ENCODE measurements at regions not wholly inside any gene's neighbourhood (a gene's known extent, or its start where the extent isn't known, plus 50 kb on each side); places are given as distances from the start of the nearest gene placed in this dataset.

DNA sequence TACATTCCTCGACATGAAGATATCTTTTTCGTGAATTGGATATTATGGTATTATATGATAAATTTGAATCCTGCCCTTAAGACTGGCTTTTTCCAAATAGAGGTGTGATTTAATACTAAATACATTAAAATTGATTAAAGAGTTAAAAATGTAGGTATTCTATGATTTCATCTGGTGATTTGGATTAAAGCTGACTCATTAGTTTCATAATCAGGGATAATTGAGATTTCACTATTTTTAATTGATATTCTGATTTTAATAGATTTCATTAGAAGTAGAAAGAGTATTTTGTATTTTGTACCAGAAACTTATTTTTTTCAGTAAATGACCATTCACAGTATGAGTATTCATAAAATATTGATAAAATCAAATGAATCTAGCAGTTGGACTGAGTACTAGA, 524.1 kb downstream of the PLCL1 start:
- ChIA-PET POLR2A (no interaction called here), CTCF (no interaction called here)
- Mint-ChIP-seq H3K27ac (no peak overlapping the region), H3K4me1 (peaks cover 25% of the 10 kb centered on the region), H3K27me3 (peaks cover 41% of the 10 kb centered on the region), H3K9me3 (no peaks in the 10 kb centered on the region), H3K36me3 (ENCODE audit: low read depth) (peaks cover 4% of the 10 kb centered on the region), H3K4me3 (no peak overlapping the region)
- DNase-seq: no peak

DNA sequence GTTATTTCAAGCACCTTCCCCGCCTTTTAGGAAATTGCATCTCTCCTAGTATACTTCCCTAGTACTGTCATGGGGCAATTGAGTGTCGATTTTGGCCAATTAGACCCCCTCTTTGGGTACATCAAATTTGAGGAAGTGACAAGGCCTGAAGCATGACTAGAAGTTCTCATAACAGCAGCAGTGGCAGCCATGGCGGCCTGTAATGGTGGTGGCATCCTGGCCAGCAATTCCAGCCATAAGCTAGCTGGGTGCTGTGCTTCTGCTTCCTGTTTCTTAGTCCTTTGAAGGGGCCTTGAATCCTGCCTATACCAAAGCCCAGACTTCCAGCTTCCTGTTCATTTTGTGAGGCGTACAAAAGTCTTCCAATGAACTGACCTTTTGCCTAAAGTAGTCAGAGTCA, 523.1 kb downstream of the PLCL1 start:
- no peak overlapping the region for H3K4me3 Mint-ChIP-seq
- H3K9me3 Mint-ChIP-seq: no peaks in the 10 kb centered on the region
- ChIA-PET POLR2A (no interaction called here), CTCF (no interaction called here)
- peaks cover 4% of the 10 kb centered on the region for H3K36me3 Mint-ChIP-seq (ENCODE audit: low read depth)
- H3K27ac Mint-ChIP-seq: no peak overlapping the region
- peaks cover 39% of the 10 kb centered on the region for H3K27me3 Mint-ChIP-seq
- peaks cover 25% of the 10 kb centered on the region for H3K4me1 Mint-ChIP-seq
- DNase-seq: no peak

DNA sequence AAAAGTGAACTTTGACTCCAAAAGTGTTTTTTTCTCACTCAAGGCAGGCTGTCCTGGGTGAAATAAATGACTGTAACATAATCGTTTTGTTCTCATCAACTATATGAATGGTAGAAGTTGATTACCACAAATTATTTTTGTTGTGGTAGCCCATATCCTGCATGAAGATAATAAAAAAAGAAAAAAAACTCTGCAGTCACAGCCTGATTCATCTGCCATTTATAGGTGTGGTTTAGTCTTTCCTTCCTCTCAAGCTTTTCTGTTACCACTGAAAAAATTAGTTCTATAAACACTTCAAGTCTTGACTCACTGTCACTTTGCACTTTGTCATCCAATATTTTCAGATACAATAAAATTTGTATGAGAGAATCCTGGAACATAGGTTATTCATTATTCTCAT, 522.0 kb downstream of the PLCL1 start:
- Mint-ChIP-seq H3K36me3 (ENCODE audit: low read depth) (peaks cover 4% of the 10 kb centered on the region), H3K27me3 (peaks cover 44% of the 10 kb centered on the region), H3K4me1 (peaks cover 25% of the 10 kb centered on the region), H3K4me3 (no peak overlapping the region), H3K27ac (peak overlapping the region; percentile 58), H3K9me3 (no peaks in the 10 kb centered on the region)
- ChIA-PET CTCF (no interaction called here), POLR2A (no interaction called here)
- DNase-seq: no peak

DNA sequence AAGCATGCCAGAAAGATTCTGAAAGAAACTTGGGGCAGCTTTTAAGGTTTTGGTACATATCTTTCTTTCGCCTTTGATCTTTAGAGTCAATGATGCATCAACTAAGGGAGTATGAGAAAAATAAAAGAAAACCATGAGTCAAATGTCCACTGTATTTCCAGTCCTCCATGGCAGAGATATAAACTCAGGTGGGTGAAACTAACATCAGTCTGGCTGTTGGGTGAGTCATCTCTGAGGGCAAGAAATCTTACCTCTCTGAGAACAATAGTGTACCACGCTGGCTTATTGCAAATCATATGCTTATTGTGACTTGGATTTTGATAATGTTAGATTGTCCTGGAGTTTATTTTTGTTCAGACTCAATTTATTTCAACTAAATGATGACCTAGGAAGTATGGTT, 521.0 kb downstream of the PLCL1 start:
- H3K4me1 Mint-ChIP-seq: peaks cover 25% of the 10 kb centered on the region
- ChIA-PET POLR2A (no interaction called here), CTCF (no interaction called here)
- no peaks in the 10 kb centered on the region for H3K9me3 Mint-ChIP-seq
- H3K27ac Mint-ChIP-seq: no peak overlapping the region
- H3K36me3 Mint-ChIP-seq (ENCODE audit: low read depth): peaks cover 4% of the 10 kb centered on the region
- DNase-seq: no peak
- no peak overlapping the region for H3K4me3 Mint-ChIP-seq
- peaks cover 45% of the 10 kb centered on the region for H3K27me3 Mint-ChIP-seq

DNA sequence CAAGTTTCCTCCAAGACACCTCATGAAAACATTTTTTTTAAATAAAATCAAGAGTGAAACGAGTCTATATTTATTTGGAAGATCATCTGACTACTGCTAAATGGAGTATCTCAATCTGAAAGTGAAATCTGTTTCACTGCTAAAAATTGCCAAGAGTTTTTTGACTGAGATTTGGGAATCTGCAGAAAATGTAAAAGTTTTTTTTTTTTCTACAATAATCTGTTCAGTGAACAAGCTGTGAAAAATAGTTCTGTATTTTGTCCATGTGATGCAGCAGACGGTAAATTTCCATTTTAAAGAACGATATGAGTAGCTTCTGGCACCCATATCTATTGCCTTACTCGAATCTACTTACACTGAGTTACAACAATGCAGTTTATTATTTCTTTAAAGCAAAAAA, 519.7 kb downstream of the PLCL1 start:
- Mint-ChIP-seq H3K4me1 (peaks cover 25% of the 10 kb centered on the region), H3K9me3 (no peaks in the 10 kb centered on the region), H3K27ac (no peak overlapping the region), H3K4me3 (no peak overlapping the region), H3K27me3 (peaks cover 48% of the 10 kb centered on the region), H3K36me3 (ENCODE audit: low read depth) (peaks cover 4% of the 10 kb centered on the region)
- DNase-seq: no peak
- ChIA-PET CTCF (interaction anchor here (0.7 to 1.4 kb wide), 5 partner anchors 8 to 616 kb away, joined by 3 to 5 read pairs (median 3); no protein-coding TSS in a partner anchor), POLR2A (no interaction called here)

DNA sequence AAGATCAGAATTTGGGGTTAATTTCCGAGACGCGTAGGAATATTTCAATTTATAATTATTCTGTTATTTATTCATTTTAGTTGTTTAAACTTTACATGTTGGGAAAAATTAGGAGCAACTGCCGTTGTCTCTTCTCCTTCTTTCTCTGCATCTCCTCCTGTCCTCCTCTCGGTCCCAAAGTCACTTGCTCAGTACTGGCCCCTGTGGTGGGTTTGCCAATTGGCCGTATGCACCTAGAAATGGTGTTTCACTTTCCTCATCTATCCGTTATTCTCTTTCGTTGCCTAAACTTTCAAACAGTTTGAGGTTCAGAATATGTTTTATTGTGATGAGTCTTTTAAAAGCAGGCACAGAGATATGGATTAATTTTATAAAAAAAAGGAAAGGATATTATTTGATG, 517.9 kb downstream of the PLCL1 start:
- ChIA-PET POLR2A (no interaction called here), CTCF (interaction anchor here (1.5 kb wide), 1 partner anchor 13 kb away, joined by 6 read pairs; no protein-coding TSS in a partner anchor)
- H3K4me3 Mint-ChIP-seq: no peak overlapping the region

DNA sequence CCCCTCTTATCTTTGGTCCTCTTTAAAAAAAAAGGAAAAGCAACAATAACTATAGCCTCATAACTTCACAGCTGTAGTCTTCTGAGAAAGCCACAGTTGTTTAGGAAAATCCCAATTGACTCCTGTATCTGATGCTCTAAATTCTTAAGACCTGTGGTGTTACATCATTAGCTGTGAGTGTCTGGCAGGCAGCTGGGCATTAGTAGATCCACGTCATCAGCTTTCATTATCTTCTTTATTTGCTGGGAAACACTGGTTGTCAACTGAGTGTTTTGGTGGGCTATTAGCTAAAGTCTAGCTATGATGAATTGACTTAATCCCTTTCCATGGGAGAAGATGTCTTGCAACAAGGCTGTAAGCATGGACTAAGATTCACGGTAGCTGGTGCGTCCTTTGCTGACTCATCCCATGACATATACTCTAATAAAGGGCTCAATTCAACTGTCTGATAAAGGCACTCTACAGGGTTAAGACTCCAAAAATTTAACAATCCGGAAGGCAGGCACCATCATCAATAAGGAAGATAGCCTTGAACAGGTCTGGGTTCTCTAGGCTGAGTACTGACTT, 517.2 kb downstream of the PLCL1 start:
- Mint-ChIP-seq H3K27ac (no peak overlapping the region), H3K9me3 (no peaks in the 10 kb centered on the region), H3K36me3 (ENCODE audit: low read depth) (no peaks in the 10 kb centered on the region), H3K4me3 (no peak overlapping the region), H3K4me1 (peaks cover 13% of the 10 kb centered on the region), H3K27me3 (peaks cover 52% of the 10 kb centered on the region)
- ChIA-PET CTCF (interaction anchor here (1.5 kb wide), 1 partner anchor 12 kb away, joined by 6 read pairs; no protein-coding TSS in a partner anchor), POLR2A (no interaction called here)
- no peak for DNase-seq

More for the DNA sequence above, 517.9 kb downstream of the PLCL1 start:
- Mint-ChIP-seq H3K36me3 (ENCODE audit: low read depth) (peaks cover under 1% of the 10 kb centered on the region), H3K9me3 (no peaks in the 10 kb centered on the region), H3K27ac (no peak overlapping the region), H3K4me1 (peaks cover 20% of the 10 kb centered on the region), H3K27me3 (peaks cover 46% of the 10 kb centered on the region)
- DNase-seq: no peak

DNA sequence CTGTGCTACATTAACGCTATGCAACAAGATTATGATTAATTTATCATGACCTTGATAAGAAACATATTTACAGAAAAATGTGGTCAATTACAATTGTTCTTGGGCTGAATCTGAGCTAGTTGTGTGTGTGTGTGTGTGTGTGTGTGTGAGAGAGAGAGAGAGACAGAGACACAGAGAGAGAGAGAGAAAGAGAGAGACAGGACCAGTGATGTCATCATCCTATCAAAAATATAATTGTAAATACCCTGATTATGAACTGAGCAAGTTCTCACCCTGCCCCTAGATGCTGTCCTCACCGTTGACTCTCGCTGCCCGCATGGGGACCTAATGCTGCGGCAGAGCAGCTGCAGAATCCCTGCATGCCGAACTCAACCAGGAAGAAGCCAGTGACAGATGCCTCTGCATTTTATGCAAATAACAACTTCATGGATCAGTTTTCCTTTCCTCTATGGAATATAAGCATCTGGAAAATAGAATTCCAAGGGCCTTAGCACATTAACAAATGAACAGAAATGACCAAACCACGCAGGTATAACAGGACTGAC, 512.5 kb downstream of the PLCL1 start:
- Mint-ChIP-seq H3K4me1 (no peaks in the 10 kb centered on the region), H3K9me3 (no peaks in the 10 kb centered on the region), H3K27me3 (peaks cover 66% of the 10 kb centered on the region), H3K4me3 (no peak overlapping the region), H3K27ac (no peak overlapping the region), H3K36me3 (ENCODE audit: low read depth) (no peaks in the 10 kb centered on the region)
- no peak for DNase-seq
- ChIA-PET POLR2A (no interaction called here), CTCF (no interaction called here)

DNA sequence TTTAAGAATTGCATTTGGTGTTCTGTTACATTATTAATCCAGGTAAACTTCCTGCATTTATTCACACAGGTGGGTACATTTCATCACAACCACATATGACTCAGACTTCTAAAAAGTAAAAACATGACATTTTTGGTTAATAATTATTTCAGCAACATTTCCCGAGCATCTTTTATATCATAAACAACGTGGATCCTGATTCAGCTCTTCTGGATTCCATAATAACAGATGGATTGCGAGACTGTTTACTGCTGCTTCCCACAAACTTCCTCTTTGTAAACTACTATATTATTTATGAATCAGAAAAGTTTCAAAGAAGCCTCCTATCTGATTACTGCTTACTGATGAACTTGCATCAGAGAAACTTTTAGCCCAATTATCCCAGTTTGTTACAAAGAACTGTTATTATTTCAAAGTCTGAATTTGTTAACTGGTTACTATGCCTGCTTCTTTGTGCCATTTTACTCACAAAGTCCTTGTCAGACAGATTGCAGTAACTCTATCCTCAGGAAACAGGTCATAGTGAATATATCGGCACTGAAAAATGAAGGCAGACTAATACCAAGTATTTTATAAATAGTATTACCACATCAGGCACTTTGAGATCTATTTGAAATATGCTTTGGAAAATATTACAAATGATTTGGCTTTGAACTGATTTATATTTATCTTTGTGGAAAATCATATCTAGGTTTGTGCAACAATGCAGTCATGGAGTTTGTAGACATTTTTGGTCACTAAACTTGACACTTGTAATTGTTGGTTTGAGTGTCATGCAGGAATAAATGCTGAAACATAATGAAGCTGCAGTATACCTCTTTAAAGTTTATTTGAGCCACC, 511.6 kb downstream of the PLCL1 start:
- H3K4me1 Mint-ChIP-seq: no peaks in the 10 kb centered on the region
- H3K27ac Mint-ChIP-seq: no peak overlapping the region
- ChIA-PET POLR2A (no interaction called here), CTCF (interaction anchor here (1.4 to 1.8 kb wide), 2 partner anchors 19 to 21 kb away, joined by 5 read pairs; no protein-coding TSS in a partner anchor)
- DNase-seq: no peak
- H3K36me3 Mint-ChIP-seq (ENCODE audit: low read depth): no peaks in the 10 kb centered on the region
- no peak overlapping the region for H3K4me3 Mint-ChIP-seq
- H3K27me3 Mint-ChIP-seq: peaks cover 60% of the 10 kb centered on the region
- H3K9me3 Mint-ChIP-seq: no peaks in the 10 kb centered on the region

DNA sequence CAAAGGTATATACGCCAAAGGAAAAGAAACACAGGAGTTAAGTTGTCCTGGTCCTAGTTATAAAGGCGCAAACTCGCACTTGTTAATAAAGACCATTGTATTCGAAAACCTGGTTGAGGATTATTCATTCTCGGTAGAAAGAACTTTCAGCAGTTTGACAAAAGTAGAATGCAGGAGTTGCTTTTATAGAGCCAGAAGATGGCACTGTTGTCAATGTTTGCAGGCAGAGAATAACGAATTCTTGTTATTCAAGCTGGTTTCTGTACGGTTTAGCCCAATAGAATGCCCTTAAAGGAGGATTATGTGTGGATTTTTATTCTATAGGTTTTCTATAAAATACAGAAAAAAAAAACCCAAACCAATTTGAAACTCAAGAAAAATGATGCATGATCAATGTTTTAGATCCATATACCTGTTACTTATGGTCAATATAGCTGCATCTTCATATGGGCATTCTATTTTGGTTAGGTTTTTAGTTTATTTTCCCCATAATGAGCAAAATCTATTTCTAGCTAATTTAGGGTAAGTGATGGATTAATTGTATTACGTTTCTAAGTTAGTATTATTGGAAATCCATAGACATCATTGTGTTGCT, 510.3 kb downstream of the PLCL1 start:
- ChIA-PET POLR2A (no interaction called here), CTCF (interaction anchor here (0.8 to 1.9 kb wide), 10 partner anchors 9 to 1174 kb away, joined by 3 to 7 read pairs (median 4); no protein-coding TSS in a partner anchor)
- no peak for DNase-seq
- Mint-ChIP-seq H3K27me3 (peaks cover 50% of the 10 kb centered on the region), H3K9me3 (no peaks in the 10 kb centered on the region), H3K4me3 (no peak overlapping the region), H3K4me1 (no peaks in the 10 kb centered on the region), H3K27ac (no peak overlapping the region), H3K36me3 (ENCODE audit: low read depth) (no peaks in the 10 kb centered on the region)

DNA sequence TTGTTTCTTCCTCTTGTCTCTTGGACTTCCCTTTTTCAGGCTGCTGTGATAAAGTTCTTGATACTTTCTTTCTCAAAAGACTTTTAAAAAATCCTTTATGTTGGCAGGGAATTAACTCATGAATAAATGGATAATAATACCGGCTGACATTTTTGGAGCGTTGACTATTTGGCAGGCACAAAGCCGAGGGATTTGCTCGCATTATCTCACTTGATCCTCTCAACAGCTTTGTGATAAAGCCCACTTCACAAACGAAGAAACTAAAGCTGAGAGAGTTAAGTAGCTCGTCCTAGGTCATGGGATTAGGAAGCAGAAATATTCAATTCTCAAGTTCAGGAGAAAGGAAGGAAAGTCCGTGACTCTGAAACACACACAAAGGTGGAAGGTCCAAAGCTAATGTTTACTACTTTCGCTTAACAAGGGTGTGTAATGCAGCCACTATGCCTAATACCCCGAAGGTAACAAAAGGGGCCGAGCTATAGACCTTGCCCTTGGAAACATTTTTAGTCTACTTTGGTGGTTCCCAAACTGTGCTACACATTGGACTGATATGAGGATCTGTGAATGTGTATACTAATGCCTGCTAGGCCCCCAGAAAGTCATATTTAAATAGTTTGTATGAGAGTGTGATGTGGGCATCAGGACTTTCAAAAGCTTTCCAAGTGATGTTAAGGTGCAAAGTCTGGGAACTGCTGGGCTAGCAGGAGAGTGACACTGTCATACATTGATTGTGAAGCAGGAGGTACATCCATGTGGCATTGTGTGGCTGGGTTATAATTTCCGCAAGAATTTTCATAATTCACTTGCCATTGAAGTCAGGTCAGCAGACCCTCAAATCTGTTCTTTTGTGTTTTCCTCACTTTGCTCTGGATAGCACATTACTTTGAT, 508.4 kb downstream of the PLCL1 start:
- POLR2A ChIA-PET: interaction anchor here (0.7 kb wide), 1 partner anchor 1146 kb away, joined by 3 read pairs; no protein-coding TSS in a partner anchor
- Mint-ChIP-seq H3K9me3 (no peaks in the 10 kb centered on the region), H3K27me3 (peaks cover 45% of the 10 kb centered on the region), H3K4me1 (no peaks in the 10 kb centered on the region), H3K36me3 (ENCODE audit: low read depth) (no peaks in the 10 kb centered on the region), H3K27ac (no peak overlapping the region), H3K4me3 (no peak overlapping the region)
- CTCF ChIA-PET: interaction anchor here (1.0 to 2.0 kb wide), 3 partner anchors 11 to 1284 kb away, joined by 4 to 5 read pairs (median 4); no protein-coding TSS in a partner anchor
- no peak for DNase-seq

DNA sequence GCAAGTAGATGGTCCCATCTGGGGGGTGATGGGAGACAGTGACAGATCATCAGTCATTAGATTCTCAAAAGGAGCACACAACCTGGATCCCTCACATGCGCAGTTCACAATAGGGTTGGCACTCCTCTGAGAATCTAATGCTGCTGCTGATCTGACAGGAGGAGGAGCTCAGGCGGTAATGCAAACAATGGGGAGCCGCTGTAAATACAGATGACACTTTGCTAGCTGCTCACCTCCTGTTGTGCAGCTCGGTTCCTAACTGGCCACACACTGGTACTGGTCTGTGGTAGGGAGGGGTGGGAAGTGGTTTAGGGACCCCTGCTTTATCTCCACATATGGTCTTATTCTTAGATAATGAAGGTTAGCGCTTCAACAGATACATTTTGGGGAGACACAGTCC, 506.6 kb downstream of the PLCL1 start:
- Mint-ChIP-seq H3K27me3 (peaks cover 41% of the 10 kb centered on the region), H3K4me3 (no peak overlapping the region), H3K9me3 (no peaks in the 10 kb centered on the region), H3K27ac (no peak overlapping the region), H3K4me1 (no peaks in the 10 kb centered on the region), H3K36me3 (ENCODE audit: low read depth) (no peaks in the 10 kb centered on the region)
- DNase-seq: no peak
- CTCF ChIA-PET: interaction anchor here (1.0 to 1.3 kb wide), 3 partner anchors 13 to 105 kb away, joined by 3 read pairs; no protein-coding TSS in a partner anchor
- POLR2A ChIA-PET: no interaction called here

Measured in activated CD4-positive, alpha-beta memory T cell treated with anti-CD3 and anti-CD28 coated beads, Interleukin-2, amount 10 ng/mL, durations not matched to agents 7 days and 5 days (primary cell).